ENCODE measurements at regions not wholly inside any gene's neighbourhood (a gene's known extent, or its start where the extent isn't known, plus 50 kb on each side); places are given as distances from the start of the nearest gene placed in this dataset.
"Not testable (repeated sequence)": the region's sequence is repeated elsewhere in the genome, so short reads cannot be mapped to it uniquely, and the experiment has no call there.

DNA sequence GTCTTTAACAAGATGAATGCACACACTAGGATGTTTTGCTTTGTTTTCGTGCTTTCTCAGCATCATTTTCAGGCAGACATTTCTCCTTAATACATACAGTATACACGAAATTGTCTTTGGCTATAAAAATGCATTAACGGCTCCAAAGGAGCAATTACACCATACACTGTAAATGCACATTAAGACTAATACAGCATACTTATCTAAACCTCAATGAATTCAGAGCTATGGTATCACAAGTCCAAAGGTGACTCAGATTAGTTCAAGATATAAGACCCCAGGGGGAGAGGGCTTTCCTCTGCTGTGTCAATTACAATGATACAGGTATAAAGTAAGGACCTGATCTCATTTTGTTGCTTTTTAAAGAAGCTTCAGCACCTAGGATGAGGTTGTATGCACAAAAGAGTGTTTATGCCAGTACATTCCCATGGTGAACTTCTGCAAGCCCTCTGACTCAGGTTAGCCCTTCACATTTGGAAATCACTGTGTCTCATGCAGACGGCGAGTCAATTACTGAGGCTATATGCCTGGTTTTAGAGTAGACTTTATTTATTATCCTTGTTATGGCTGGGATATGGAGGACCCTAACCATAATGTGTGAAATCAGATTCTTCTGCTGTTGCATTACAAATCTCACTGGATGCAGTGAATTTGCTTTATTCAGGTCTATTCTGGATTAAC is 233.3 kb downstream of the ZNF608 start:
- Histone ChIP-seq H3K36me3 (ENCODE audit: control insufficient read depth in 2 of 2, insufficient read depth in 2 of 2, low read length in 2 of 2) (no peaks in the 10 kb centered on the region), H3K4me3 (ENCODE audit: low read length in 2 of 2) (no peak overlapping the region), H3K9ac (ENCODE audit: low read length in 2 of 2) (no peak overlapping the region), H3K9me3 (ENCODE audit: control insufficient read depth in 2 of 2, low read length in 2 of 2) (no peaks in the 10 kb centered on the region), H3K4me1 (ENCODE audit: control insufficient read depth, insufficient read depth, low read length) (no peaks in the 10 kb centered on the region), H3K27ac (ENCODE audit: low read length) (no peak overlapping the region), H3K27me3 (ENCODE audit: control insufficient read depth in 1 of 2, insufficient read depth in 2 of 2, low read length in 2 of 2) (no peaks in the 10 kb centered on the region)

DNA sequence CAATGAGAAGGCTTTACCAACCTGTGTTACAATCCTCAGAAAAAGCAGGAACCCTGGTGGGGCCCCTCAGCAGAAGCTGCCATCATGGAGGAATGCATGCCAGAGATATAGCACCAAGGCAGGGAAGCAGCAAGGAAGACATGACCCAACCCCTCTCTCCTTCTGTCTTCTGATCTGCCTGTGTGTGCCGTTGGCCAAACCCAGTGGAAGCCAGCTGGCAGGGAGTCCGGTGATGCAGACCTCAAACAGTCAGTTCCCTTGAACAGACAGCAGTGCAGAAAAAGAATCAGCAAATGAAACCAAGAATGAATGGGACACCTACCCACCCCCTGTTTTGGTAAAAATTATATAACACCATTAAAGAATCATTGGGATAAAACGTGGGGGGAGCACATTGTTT is 234.2 kb downstream of the ZNF608 start:
- Histone ChIP-seq H3K9ac (ENCODE audit: low read length in 2 of 2) (no peak overlapping the region), H3K36me3 (ENCODE audit: control insufficient read depth in 2 of 2, insufficient read depth in 2 of 2, low read length in 2 of 2) (no peaks in the 10 kb centered on the region), H3K27ac (ENCODE audit: low read length) (no peak overlapping the region), H3K9me3 (ENCODE audit: control insufficient read depth in 2 of 2, low read length in 2 of 2) (no peaks in the 10 kb centered on the region), H3K27me3 (ENCODE audit: control insufficient read depth in 1 of 2, insufficient read depth in 2 of 2, low read length in 2 of 2) (no peaks in the 10 kb centered on the region), H3K4me3 (ENCODE audit: low read length in 2 of 2) (no peak overlapping the region), H3K4me1 (ENCODE audit: control insufficient read depth, insufficient read depth, low read length) (no peaks in the 10 kb centered on the region)

DNA sequence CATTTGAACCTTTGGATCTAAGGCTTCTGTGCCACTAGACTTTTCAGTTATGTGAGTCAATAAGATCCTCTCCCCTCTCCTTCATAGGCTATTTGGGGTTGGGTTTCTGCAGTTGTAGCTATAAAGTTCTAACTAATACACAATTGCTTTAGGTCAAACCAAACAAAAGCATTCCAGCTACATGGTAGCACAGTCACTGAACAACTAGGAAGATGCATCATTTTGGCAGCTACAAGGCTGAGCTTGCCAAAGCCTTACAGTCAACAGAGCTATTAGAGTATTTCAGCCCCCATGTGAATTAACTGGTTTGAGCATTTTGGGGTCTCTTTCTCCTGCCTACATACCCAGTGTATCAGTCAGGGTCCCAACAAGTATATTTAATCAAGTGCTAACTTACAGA is 234.6 kb downstream of the ZNF608 start:
- Histone ChIP-seq H3K27me3 (ENCODE audit: control insufficient read depth in 1 of 2, insufficient read depth in 2 of 2, low read length in 2 of 2) (no peaks in the 10 kb centered on the region), H3K4me3 (ENCODE audit: low read length in 2 of 2) (no peak overlapping the region), H3K9ac (ENCODE audit: low read length in 2 of 2) (no peak overlapping the region), H3K4me1 (ENCODE audit: control insufficient read depth, insufficient read depth, low read length) (no peaks in the 10 kb centered on the region), H3K36me3 (ENCODE audit: control insufficient read depth in 2 of 2, insufficient read depth in 2 of 2, low read length in 2 of 2) (no peaks in the 10 kb centered on the region), H3K27ac (ENCODE audit: low read length) (no peak overlapping the region), H3K9me3 (ENCODE audit: control insufficient read depth in 2 of 2, low read length in 2 of 2) (no peaks in the 10 kb centered on the region)

DNA sequence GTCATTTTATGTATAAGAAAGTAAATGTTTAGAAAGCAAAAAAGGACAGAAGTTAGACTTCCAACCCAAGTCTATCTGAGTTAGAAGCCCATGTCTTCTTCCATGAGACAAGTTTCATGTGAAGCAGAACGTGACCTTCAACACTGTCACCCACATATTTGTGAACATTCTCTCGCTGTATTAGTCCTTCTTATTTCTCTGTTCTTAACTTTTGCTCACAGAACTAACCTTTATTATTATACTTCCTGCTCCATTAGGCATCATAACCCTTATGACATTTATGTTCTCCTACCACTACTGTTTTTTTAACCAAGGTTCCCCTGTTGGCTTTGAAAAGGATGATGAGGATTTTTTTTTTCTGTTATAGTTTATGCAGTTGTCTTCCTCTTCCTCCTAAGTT is 238.8 kb downstream of the ZNF608 start:
- Histone ChIP-seq H3K4me3 (ENCODE audit: low read length in 2 of 2) (no peak overlapping the region), H3K27me3 (ENCODE audit: control insufficient read depth in 1 of 2, insufficient read depth in 2 of 2, low read length in 2 of 2) (no peaks in the 10 kb centered on the region), H3K36me3 (ENCODE audit: control insufficient read depth in 2 of 2, insufficient read depth in 2 of 2, low read length in 2 of 2) (no peaks in the 10 kb centered on the region), H3K4me1 (ENCODE audit: control insufficient read depth, insufficient read depth, low read length) (no peaks in the 10 kb centered on the region), H3K9me3 (ENCODE audit: control insufficient read depth in 2 of 2, low read length in 2 of 2) (no peaks in the 10 kb centered on the region), H3K27ac (ENCODE audit: low read length) (no peak overlapping the region), H3K9ac (ENCODE audit: low read length in 2 of 2) (no peak overlapping the region)

DNA sequence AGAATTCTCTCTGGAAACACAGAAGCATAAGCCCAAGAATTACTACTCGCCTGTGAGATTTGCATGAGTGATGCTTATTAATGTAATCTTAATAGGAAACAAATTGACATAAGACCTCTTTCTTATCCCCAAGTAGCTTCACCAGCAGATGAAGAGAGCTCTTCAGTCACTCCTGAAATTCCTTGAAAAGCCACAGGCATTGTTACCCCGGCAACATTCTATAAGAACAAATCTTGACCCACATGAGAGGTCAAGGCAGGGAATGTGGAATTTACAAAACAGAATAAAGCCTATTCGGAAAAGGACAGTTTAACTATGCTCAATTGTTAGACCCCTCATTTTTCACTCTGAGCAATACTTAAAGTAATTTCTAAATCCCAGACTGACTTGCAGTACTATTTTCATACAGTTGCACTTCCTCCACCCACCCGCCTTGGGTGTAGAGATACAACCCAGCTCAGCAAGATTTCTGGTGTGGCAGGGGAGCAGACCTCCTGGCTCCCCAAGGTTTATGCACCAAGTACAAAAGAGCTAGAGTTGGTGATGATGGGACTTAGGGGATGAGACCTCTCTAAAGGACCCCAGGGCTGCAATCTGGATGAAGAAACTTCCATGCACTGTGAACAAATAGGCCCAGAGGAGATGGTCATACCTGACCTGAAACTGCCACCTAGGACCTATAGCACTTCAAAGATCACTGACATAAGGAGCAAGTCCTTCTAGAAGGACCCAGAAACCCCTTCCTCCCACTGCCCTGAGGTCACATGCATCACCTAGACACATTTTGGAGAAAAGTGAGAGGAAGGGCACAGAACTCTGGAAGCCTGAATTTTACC is 242.1 kb downstream of the ZNF608 start:
- H3K4me1 ChIP-seq (ENCODE audit: control insufficient read depth, insufficient read depth, low read length) = no peaks in the 10 kb centered on the region

DNA sequence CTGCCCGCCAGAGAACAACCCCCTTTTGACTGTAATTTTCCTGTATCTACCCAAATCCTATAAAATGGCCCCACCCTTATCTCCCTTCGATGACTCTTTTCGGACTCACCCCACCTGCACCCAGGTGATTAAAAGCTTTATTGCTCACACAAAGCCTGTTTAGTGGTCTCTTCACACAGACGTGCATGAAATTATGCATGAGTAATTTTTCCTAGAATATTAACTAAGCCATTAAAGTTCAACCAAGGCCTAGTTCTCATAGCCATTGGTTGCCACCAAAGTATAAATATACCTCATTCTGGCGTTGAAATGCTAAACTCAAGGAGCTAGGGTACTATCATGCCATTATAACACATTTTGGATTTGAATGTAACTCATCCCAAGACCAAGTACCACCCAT is 243.9 kb downstream of the ZNF608 start:
- H3K27me3 ChIP-seq (ENCODE audit: control insufficient read depth in 1 of 2, insufficient read depth in 2 of 2, low read length in 2 of 2) = no peaks in the 10 kb centered on the region

More for the DNA sequence above, 242.1 kb downstream of the ZNF608 start:
- H3K27me3 ChIP-seq (ENCODE audit: control insufficient read depth in 1 of 2, insufficient read depth in 2 of 2, low read length in 2 of 2) = no peaks in the 10 kb centered on the region
- H3K4me3 ChIP-seq (ENCODE audit: low read length in 2 of 2) = no peak overlapping the region
- no peaks in the 10 kb centered on the region for H3K9me3 ChIP-seq (ENCODE audit: control insufficient read depth in 2 of 2, low read length in 2 of 2)
- no peaks in the 10 kb centered on the region for H3K36me3 ChIP-seq (ENCODE audit: control insufficient read depth in 2 of 2, insufficient read depth in 2 of 2, low read length in 2 of 2)
- H3K9ac ChIP-seq (ENCODE audit: low read length in 2 of 2) = no peak overlapping the region
- H3K27ac ChIP-seq (ENCODE audit: low read length) = no peak overlapping the region

DNA sequence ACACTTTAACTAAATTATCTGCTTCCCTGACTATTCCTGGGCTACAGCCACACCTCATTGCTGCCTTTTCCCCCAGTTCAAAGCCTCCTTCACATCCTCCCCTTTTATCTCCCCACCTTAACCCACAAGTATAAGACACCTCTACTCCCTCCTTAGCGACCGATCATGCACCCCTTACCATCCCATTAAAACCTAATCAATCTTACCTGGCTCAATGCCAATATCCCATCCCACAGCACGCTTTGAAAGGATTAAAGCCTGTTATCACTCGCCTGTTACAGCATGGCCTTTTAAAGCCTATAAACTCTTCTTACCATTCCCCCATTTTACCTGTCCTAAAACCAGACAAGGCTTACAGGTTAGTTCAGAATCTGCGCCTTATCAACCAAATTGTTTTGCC is 246.6 kb downstream of the ZNF608 start:
- H3K27me3 ChIP-seq (ENCODE audit: control insufficient read depth in 1 of 2, insufficient read depth in 2 of 2, low read length in 2 of 2); H3K9me3 ChIP-seq (ENCODE audit: control insufficient read depth in 2 of 2, low read length in 2 of 2); H3K4me3 ChIP-seq (ENCODE audit: low read length in 2 of 2); H3K9ac ChIP-seq (ENCODE audit: low read length in 2 of 2); H3K27ac ChIP-seq (ENCODE audit: low read length); H3K36me3 ChIP-seq (ENCODE audit: control insufficient read depth in 2 of 2, insufficient read depth in 2 of 2, low read length in 2 of 2); H3K4me1 ChIP-seq (ENCODE audit: control insufficient read depth, insufficient read depth, low read length): not testable (repeated sequence)

More for the DNA sequence above, 243.9 kb downstream of the ZNF608 start:
- no peaks in the 10 kb centered on the region for H3K36me3 ChIP-seq (ENCODE audit: control insufficient read depth in 2 of 2, insufficient read depth in 2 of 2, low read length in 2 of 2)
- H3K4me3 ChIP-seq (ENCODE audit: low read length in 2 of 2) = no peak overlapping the region
- H3K27ac ChIP-seq (ENCODE audit: low read length) = no peak overlapping the region
- no peaks in the 10 kb centered on the region for H3K4me1 ChIP-seq (ENCODE audit: control insufficient read depth, insufficient read depth, low read length)
- H3K9ac ChIP-seq (ENCODE audit: low read length in 2 of 2) = no peak overlapping the region
- H3K9me3 ChIP-seq (ENCODE audit: control insufficient read depth in 2 of 2, low read length in 2 of 2) = no peaks in the 10 kb centered on the region

DNA sequence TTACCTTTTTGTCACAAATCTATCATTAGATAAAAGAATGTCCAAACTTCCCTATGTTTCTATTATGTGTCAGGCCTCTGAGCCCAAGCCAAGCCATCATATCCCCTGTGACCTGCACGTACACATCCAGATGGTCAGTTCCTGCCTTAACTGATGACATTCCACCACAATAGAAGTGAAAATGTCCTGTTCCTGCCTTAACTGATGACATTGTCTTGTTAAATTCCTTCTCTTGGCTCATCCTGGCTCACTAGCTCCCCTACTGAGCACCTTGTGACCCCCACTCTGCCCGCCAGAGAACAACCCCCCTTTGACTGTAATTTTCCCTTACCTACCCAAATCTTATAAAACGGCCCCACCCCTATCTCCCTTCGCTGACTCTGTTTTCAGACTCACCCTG is 249.5 kb downstream of the ZNF608 start:
- not testable (repeated sequence) for H3K27ac ChIP-seq (ENCODE audit: low read length); H3K36me3 ChIP-seq (ENCODE audit: control insufficient read depth in 2 of 2, insufficient read depth in 2 of 2, low read length in 2 of 2); H3K9ac ChIP-seq (ENCODE audit: low read length in 2 of 2); H3K4me1 ChIP-seq (ENCODE audit: control insufficient read depth, insufficient read depth, low read length); H3K27me3 ChIP-seq (ENCODE audit: control insufficient read depth in 1 of 2, insufficient read depth in 2 of 2, low read length in 2 of 2); H3K4me3 ChIP-seq (ENCODE audit: low read length in 2 of 2); H3K9me3 ChIP-seq (ENCODE audit: control insufficient read depth in 2 of 2, low read length in 2 of 2)

DNA sequence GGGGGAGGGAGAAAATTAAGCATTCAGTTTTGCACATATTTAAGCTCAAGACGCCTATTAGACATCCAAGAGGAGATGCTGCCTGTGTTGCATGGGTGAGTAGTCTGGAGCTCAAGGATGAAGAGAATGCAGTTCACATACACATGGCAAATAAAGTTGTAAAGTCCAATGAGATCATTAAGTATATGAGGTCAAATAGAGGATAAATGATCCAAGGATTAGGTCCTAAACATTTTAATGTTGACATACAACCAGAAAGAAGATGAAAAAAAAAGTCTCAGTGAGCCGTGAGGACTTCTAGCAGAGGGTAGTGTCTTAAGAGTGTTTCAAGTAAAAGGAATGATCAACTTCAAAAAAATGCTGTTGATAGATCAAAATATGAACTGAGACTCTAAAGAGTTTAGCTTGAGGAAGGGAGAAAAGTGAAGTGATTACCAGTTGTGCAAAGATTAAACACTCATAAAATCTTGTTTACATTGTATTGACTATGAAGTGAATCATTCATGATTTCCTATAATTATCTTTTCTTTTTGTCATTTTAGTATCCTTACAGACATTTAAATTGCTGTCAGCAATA is 251.8 kb downstream of the ZNF608 start:
- Histone ChIP-seq H3K9ac (ENCODE audit: low read length in 2 of 2) (no peak overlapping the region), H3K4me3 (ENCODE audit: low read length in 2 of 2) (no peak overlapping the region), H3K27ac (ENCODE audit: low read length) (no peak overlapping the region), H3K36me3 (ENCODE audit: control insufficient read depth in 2 of 2, insufficient read depth in 2 of 2, low read length in 2 of 2) (no peaks in the 10 kb centered on the region), H3K9me3 (ENCODE audit: control insufficient read depth in 2 of 2, low read length in 2 of 2) (peaks cover 0 to 5% of the 10 kb centered on the region in 2 donors), H3K27me3 (ENCODE audit: control insufficient read depth in 1 of 2, insufficient read depth in 2 of 2, low read length in 2 of 2) (no peaks in the 10 kb centered on the region), H3K4me1 (ENCODE audit: control insufficient read depth, insufficient read depth, low read length) (no peaks in the 10 kb centered on the region)

DNA sequence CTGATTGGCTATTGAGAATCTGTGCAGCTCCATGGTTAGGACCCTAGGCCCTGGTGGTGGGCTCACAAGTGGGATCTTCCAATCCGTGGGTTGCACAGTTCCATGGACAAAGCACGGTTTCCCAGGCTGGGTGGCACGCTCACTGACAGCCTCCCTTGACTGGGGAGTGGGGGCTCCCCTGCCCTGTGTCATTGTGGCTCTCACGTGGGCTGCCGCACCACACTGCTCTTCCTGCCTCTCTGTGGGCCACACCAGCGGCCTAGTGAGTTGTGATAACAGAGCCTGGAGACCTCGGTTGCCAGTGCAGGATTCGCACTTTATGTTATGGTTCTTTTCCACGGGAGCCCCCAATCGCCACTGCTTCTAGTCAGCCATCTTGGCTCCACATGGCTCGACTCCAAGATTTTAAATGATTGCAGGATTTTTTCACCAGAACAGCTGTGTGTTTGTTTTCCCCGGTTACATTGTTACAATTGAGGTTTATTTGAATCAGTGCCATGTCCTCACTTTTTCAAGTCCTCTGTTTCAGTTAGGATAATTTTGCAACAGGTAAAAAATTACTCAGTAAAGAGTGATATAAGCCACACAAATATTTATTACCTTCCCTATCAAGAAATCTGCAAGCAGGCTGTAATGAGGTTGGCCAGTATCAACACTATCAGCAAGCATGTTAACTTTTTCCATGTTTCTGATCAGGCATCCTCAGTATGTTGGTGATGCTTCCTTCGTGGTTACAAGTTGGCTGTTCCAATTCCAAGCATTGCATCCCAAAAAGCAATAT is 253.8 kb downstream of the ZNF608 start:
- Histone ChIP-seq H3K27me3 (ENCODE audit: control insufficient read depth in 1 of 2, insufficient read depth in 2 of 2, low read length in 2 of 2) (no peaks in the 10 kb centered on the region), H3K4me3 (ENCODE audit: low read length in 2 of 2) (no peak overlapping the region), H3K4me1 (ENCODE audit: control insufficient read depth, insufficient read depth, low read length) (no peaks in the 10 kb centered on the region), H3K27ac (ENCODE audit: low read length) (no peak overlapping the region), H3K9me3 (ENCODE audit: control insufficient read depth in 2 of 2, low read length in 2 of 2) (peaks cover 0 to 5% of the 10 kb centered on the region in 2 donors), H3K36me3 (ENCODE audit: control insufficient read depth in 2 of 2, insufficient read depth in 2 of 2, low read length in 2 of 2) (no peaks in the 10 kb centered on the region), H3K9ac (ENCODE audit: low read length in 2 of 2) (no peak overlapping the region)

All from stomach smooth muscle (tissue), 2 donors.